ENCODE measurements at regions not wholly inside any gene's neighbourhood (a gene's known extent, or its start where the extent isn't known, plus 50 kb on each side); places are given as distances from the start of the nearest gene placed in this dataset.

GRCh38 chr13:103395139-103395538 lies 328.9 kb upstream of the SLC10A2 start:
- Mint-ChIP-seq H3K27me3 (ENCODE audit: low read depth) (no peaks in the 10 kb centered on the region), H3K4me3 (no peak overlapping the region), H3K9me3 (ENCODE audit: insufficient read depth) (peaks cover 14% of the 10 kb centered on the region), H3K27ac (no peak overlapping the region), H3K4me1 (ENCODE audit: low read depth) (no peaks in the 10 kb centered on the region), H3K36me3 (ENCODE audit: low read depth) (no peaks in the 10 kb centered on the region)
- ChIA-PET POLR2A (no interaction called here), CTCF (no interaction called here)
- no peak for ATAC-seq
- no peak for DNase-seq

- no peaks in the 10 kb centered on the region for H3K27me3 Mint-ChIP-seq (ENCODE audit: low read depth)
- no peak overlapping the region for H3K4me3 Mint-ChIP-seq
- ChIA-PET CTCF (no interaction called here), POLR2A (no interaction called here)
- H3K4me1 Mint-ChIP-seq (ENCODE audit: low read depth), result no peaks in the 10 kb centered on the region
- no peak overlapping the region for H3K27ac Mint-ChIP-seq
- DNase-seq (no peak), ATAC-seq (no peak)
- H3K9me3 Mint-ChIP-seq (ENCODE audit: insufficient read depth), result peaks cover 14% of the 10 kb centered on the region
- no peaks in the 10 kb centered on the region for H3K36me3 Mint-ChIP-seq (ENCODE audit: low read depth)
These were observed 328.4 kb upstream of the SLC10A2 start for GRCh38 chr13:103394618-103395017.

GRCh38 chr13:103391936-103392335 lies 325.7 kb upstream of the SLC10A2 start:
- POLR2A ChIA-PET, result no interaction called here

GRCh38 chr13:103388839-103389238 lies 322.6 kb upstream of the SLC10A2 start:
- CTCF ChIA-PET, result no interaction called here
- H3K27me3 Mint-ChIP-seq (ENCODE audit: low read depth), result no peaks in the 10 kb centered on the region
- H3K36me3 Mint-ChIP-seq (ENCODE audit: low read depth), result no peaks in the 10 kb centered on the region
- no peaks in the 10 kb centered on the region for H3K4me1 Mint-ChIP-seq (ENCODE audit: low read depth)
- no peak for ATAC-seq
- H3K4me3 Mint-ChIP-seq, result no peak overlapping the region
- DNase-seq, result no peak
- H3K27ac Mint-ChIP-seq, result no peak overlapping the region
- POLR2A ChIA-PET, result no interaction called here
- no peaks in the 10 kb centered on the region for H3K9me3 Mint-ChIP-seq (ENCODE audit: insufficient read depth)

More at GRCh38 chr13:103391936-103392335, 325.7 kb upstream of the SLC10A2 start:
- no peaks in the 10 kb centered on the region for H3K27me3 Mint-ChIP-seq (ENCODE audit: low read depth)
- DNase-seq (no peak), ATAC-seq (no peak)
- CTCF ChIA-PET, result no interaction called here
- no peaks in the 10 kb centered on the region for H3K4me1 Mint-ChIP-seq (ENCODE audit: low read depth)
- H3K4me3 Mint-ChIP-seq, result no peak overlapping the region
- no peaks in the 10 kb centered on the region for H3K36me3 Mint-ChIP-seq (ENCODE audit: low read depth)
- H3K9me3 Mint-ChIP-seq (ENCODE audit: insufficient read depth), result peaks cover 3% of the 10 kb centered on the region
- no peak overlapping the region for H3K27ac Mint-ChIP-seq

- H3K4me3 Mint-ChIP-seq, result no peak overlapping the region
- H3K27me3 Mint-ChIP-seq (ENCODE audit: low read depth), result no peaks in the 10 kb centered on the region
- no peaks in the 10 kb centered on the region for H3K4me1 Mint-ChIP-seq (ENCODE audit: low read depth)
- no peaks in the 10 kb centered on the region for H3K36me3 Mint-ChIP-seq (ENCODE audit: low read depth)
- DNase-seq, result no peak
- no peaks in the 10 kb centered on the region for H3K9me3 Mint-ChIP-seq (ENCODE audit: insufficient read depth)
- H3K27ac Mint-ChIP-seq, result no peak overlapping the region
- ChIA-PET CTCF (no interaction called here), POLR2A (no interaction called here)
- no peak for ATAC-seq
These were observed 320.1 kb upstream of the SLC10A2 start for GRCh38 chr13:103386341-103386740.

- Mint-ChIP-seq H3K9me3 (ENCODE audit: insufficient read depth) (no peaks in the 10 kb centered on the region), H3K27ac (no peak overlapping the region), H3K4me3 (no peak overlapping the region), H3K4me1 (ENCODE audit: low read depth) (no peaks in the 10 kb centered on the region), H3K36me3 (ENCODE audit: low read depth) (no peaks in the 10 kb centered on the region), H3K27me3 (ENCODE audit: low read depth) (no peaks in the 10 kb centered on the region)
- DNase-seq (no peak), ATAC-seq (no peak)
- CTCF ChIA-PET, result no interaction called here
- POLR2A ChIA-PET, result no interaction called here
These were observed 307.7 kb upstream of the SLC10A2 start for GRCh38 chr13:103373916-103374315.

GRCh38 chr13:103371271-103371670 lies 305.1 kb upstream of the SLC10A2 start:
- ATAC-seq (no peak), DNase-seq (no peak)
- no peaks in the 10 kb centered on the region for H3K9me3 Mint-ChIP-seq (ENCODE audit: insufficient read depth)
- no peak overlapping the region for H3K27ac Mint-ChIP-seq
- no peaks in the 10 kb centered on the region for H3K27me3 Mint-ChIP-seq (ENCODE audit: low read depth)
- no peaks in the 10 kb centered on the region for H3K4me1 Mint-ChIP-seq (ENCODE audit: low read depth)
- ChIA-PET CTCF (no interaction called here), POLR2A (no interaction called here)
- H3K36me3 Mint-ChIP-seq (ENCODE audit: low read depth), result no peaks in the 10 kb centered on the region
- H3K4me3 Mint-ChIP-seq, result no peak overlapping the region

GRCh38 chr13:103370790-103371189 lies 304.6 kb upstream of the SLC10A2 start:
- no peak for ATAC-seq
- no peaks in the 10 kb centered on the region for H3K36me3 Mint-ChIP-seq (ENCODE audit: low read depth)

GRCh38 chr13:103358255-103358932 lies 292.2 kb upstream of the SLC10A2 start:
- POLR2A ChIA-PET, result no interaction called here
- Mint-ChIP-seq H3K4me3 (no peak overlapping the region), H3K27me3 (ENCODE audit: low read depth) (no peaks in the 10 kb centered on the region), H3K9me3 (ENCODE audit: insufficient read depth) (no peaks in the 10 kb centered on the region), H3K4me1 (ENCODE audit: low read depth) (no peaks in the 10 kb centered on the region), H3K27ac (no peak overlapping the region), H3K36me3 (ENCODE audit: low read depth) (no peaks in the 10 kb centered on the region)
- no peak for DNase-seq
- ATAC-seq, result no peak
- CTCF ChIA-PET, result no interaction called here

More at GRCh38 chr13:103370790-103371189, 304.6 kb upstream of the SLC10A2 start:
- H3K27me3 Mint-ChIP-seq (ENCODE audit: low read depth), result no peaks in the 10 kb centered on the region
- no peak overlapping the region for H3K27ac Mint-ChIP-seq
- ChIA-PET POLR2A (no interaction called here), CTCF (no interaction called here)
- H3K4me3 Mint-ChIP-seq, result no peak overlapping the region
- no peak for DNase-seq
- H3K4me1 Mint-ChIP-seq (ENCODE audit: low read depth), result no peaks in the 10 kb centered on the region
- no peaks in the 10 kb centered on the region for H3K9me3 Mint-ChIP-seq (ENCODE audit: insufficient read depth)

- Mint-ChIP-seq H3K36me3 (ENCODE audit: low read depth) (no peaks in the 10 kb centered on the region), H3K27me3 (ENCODE audit: low read depth) (no peaks in the 10 kb centered on the region), H3K9me3 (ENCODE audit: insufficient read depth) (peaks cover 3% of the 10 kb centered on the region), H3K4me3 (no peak overlapping the region), H3K27ac (no peak overlapping the region), H3K4me1 (ENCODE audit: low read depth) (no peaks in the 10 kb centered on the region)
- POLR2A ChIA-PET, result no interaction called here
- CTCF ChIA-PET, result no interaction called here
- DNase-seq (no peak), ATAC-seq (no peak)
These were observed 290.1 kb upstream of the SLC10A2 start for GRCh38 chr13:103356226-103356864.

- Mint-ChIP-seq H3K4me1 (ENCODE audit: low read depth) (no peaks in the 10 kb centered on the region), H3K4me3 (no peak overlapping the region), H3K36me3 (ENCODE audit: low read depth) (no peaks in the 10 kb centered on the region), H3K27ac (no peak overlapping the region), H3K9me3 (ENCODE audit: insufficient read depth) (peaks cover 3% of the 10 kb centered on the region), H3K27me3 (ENCODE audit: low read depth) (no peaks in the 10 kb centered on the region)
- ChIA-PET CTCF (no interaction called here), POLR2A (no interaction called here)
- no peak for ATAC-seq
- no peak for DNase-seq
These were observed 288.0 kb upstream of the SLC10A2 start for GRCh38 chr13:103354171-103354570.

GRCh38 chr13:103351035-103351828 lies 285.0 kb upstream of the SLC10A2 start:
- Mint-ChIP-seq H3K9me3 (ENCODE audit: insufficient read depth) (peaks cover 3% of the 10 kb centered on the region), H3K27ac (no peak overlapping the region), H3K27me3 (ENCODE audit: low read depth) (no peaks in the 10 kb centered on the region), H3K4me3 (no peak overlapping the region), H3K36me3 (ENCODE audit: low read depth) (no peaks in the 10 kb centered on the region), H3K4me1 (ENCODE audit: low read depth) (no peaks in the 10 kb centered on the region)
- DNase-seq (no peak), ATAC-seq (no peak)
- ChIA-PET CTCF (no interaction called here), POLR2A (no interaction called here)
